GM23338 (cell line): ENCODE measurements at regions not wholly inside any gene's neighbourhood (a gene's known extent, or its start where the extent isn't known, plus 50 kb on each side); places are given as distances from the start of the nearest gene placed in this dataset.

ENCODE experiments used
- ATAC-seq: fragments of 200-7000 bp; cut with Tn5 transposase; 3 replicates; pipeline ENCODE4 v1.9.1; 2020
- DNase-seq: peaks from one replicate; pipeline ENCODE4 v3.0.0-alpha.2; 2015; ENCODE audit warnings: low spot score
- H2AFZ ChIP-seq: fragments of 200-600 bp; sonication (generic); 2 replicates; pipeline ENCODE4 v1.8.0; 2016; ENCODE audit warnings: antibody characterized with exemption, mild to moderate bottlenecking, moderate library complexity
- H3F3A ChIP-seq: fragments of 200-600 bp; sonication (generic); replicated peaks from 2 replicates; pipeline ENCODE4 v1.8.0; 2017; ENCODE audit warnings: antibody characterized with exemption, mixed run types, low read depth
- H3K27ac ChIP-seq: fragments of 200-600 bp; sonication (generic); 2 replicates; pipeline ENCODE4 v1.6.1; 2016; ENCODE audit warnings: low read depth
- H3K27me3 ChIP-seq: fragments of 200-600 bp; sonication (generic); 2 replicates; pipeline ENCODE4 v1.8.0; 2016; ENCODE audit warnings: mild to moderate bottlenecking, mixed run types, moderate library complexity; ENCODE audit not compliant: insufficient read depth
- H3K36me3 ChIP-seq: fragments of 200-600 bp; sonication (generic); 2 replicates; pipeline ENCODE4 v1.8.0; 2016; ENCODE audit warnings: mild to moderate bottlenecking; ENCODE audit not compliant: insufficient read depth
- H3K4me1 ChIP-seq: fragments of 200-600 bp; sonication (generic); 2 replicates; pipeline ENCODE4 v1.8.0; 2016; ENCODE audit warnings: mild to moderate bottlenecking, moderate library complexity; ENCODE audit not compliant: insufficient read depth
- H3K4me2 ChIP-seq: fragments of 200-600 bp; sonication (generic); 2 replicates; pipeline ENCODE4 v1.7.1; 2017; ENCODE audit warnings: mixed run types
- H3K4me3 ChIP-seq: fragments of 200-600 bp; sonication (generic); 2 replicates; pipeline ENCODE4 v1.6.1; 2016; ENCODE audit warnings: mixed run types
- H3K79me2 ChIP-seq: fragments of 200-600 bp; sonication (generic); replicated peaks from 2 replicates; pipeline ENCODE4 v1.8.0; 2017; ENCODE audit warnings: mild to moderate bottlenecking; ENCODE audit not compliant: insufficient read depth
- H3K9me2 ChIP-seq: fragments of 200-600 bp; sonication (generic); 2 replicates; pipeline ENCODE4 v1.8.0; 2017; ENCODE audit not compliant: insufficient read depth
- H4K20me1 ChIP-seq: fragments of 200-600 bp; sonication (generic); replicated peaks from 2 replicates; pipeline ENCODE4 v1.8.0; 2017; ENCODE audit warnings: mild to moderate bottlenecking; ENCODE audit not compliant: insufficient read depth
- H3K27ac Mint-ChIP-seq: 2 replicates; pipeline ENCODE4 v1.8.0; 2020; ENCODE audit warnings: inconsistent platforms, mild to moderate bottlenecking, moderate library complexity, mixed read lengths
- H3K27me3 Mint-ChIP-seq: 3 replicates; pipeline ENCODE4 v1.8.0; 2022; ENCODE audit warnings: low read depth, mild to moderate bottlenecking, moderate library complexity, mixed read lengths, inconsistent platforms; ENCODE audit not compliant: insufficient read depth, poor library complexity
- H3K36me3 Mint-ChIP-seq: 3 replicates; pipeline ENCODE4 v1.8.0; 2021; ENCODE audit warnings: low read depth, mild to moderate bottlenecking, inconsistent platforms, moderate library complexity, mixed read lengths
- H3K4me1 Mint-ChIP-seq: 3 replicates; pipeline ENCODE4 v1.8.0; 2020; ENCODE audit warnings: mild to moderate bottlenecking, inconsistent platforms, mixed read lengths
- H3K4me3 Mint-ChIP-seq: 3 replicates; pipeline ENCODE4 v1.8.0; 2021; ENCODE audit warnings: moderate library complexity, mild to moderate bottlenecking, inconsistent platforms, mixed read lengths
- H3K9me3 Mint-ChIP-seq: 3 replicates; pipeline ENCODE4 v1.8.0; 2020; ENCODE audit warnings: moderate library complexity, mild to moderate bottlenecking, inconsistent platforms, mixed read lengths
- CTCF ChIP-seq, 2 experiments: fragments of 200-600 bp in 1 of 2; sonication (generic) in 1 of 2; conservative IDR thresholded peaks; 2 replicates each; pipeline versions ENCODE4 v1.5.1 to v1.6.1; 2016 to 2017; ENCODE audit warnings: antibody characterized with exemption in 2 of 2, low read depth in 2 of 2, mild to moderate bottlenecking in 2 of 2, moderate library complexity in 1 of 2
- ETS1 ChIP-seq: IDR thresholded peaks from 2 replicates; pipeline ENCODE4 v1.6.1; 2016; ENCODE audit warnings: antibody characterized with exemption
- EZH2 ChIP-seq: fragments of 200-600 bp; sonication (generic); IDR thresholded peaks from one replicate; pipeline ENCODE4 v1.8.0; 2017; ENCODE audit warnings: antibody characterized with exemption, mild to moderate bottlenecking, low read depth; ENCODE audit not compliant: unreplicated experiment
- EZH2phosphoT487 ChIP-seq: fragments of 200-600 bp; sonication (generic); IDR thresholded peaks from one replicate; pipeline ENCODE4 v1.8.1; 2018; ENCODE audit warnings: antibody characterized with exemption; ENCODE audit not compliant: unreplicated experiment
- JUNB ChIP-seq: IDR thresholded peaks from one replicate; pipeline ENCODE4 v1.6.1; 2016; ENCODE audit warnings: antibody characterized with exemption; ENCODE audit not compliant: unreplicated experiment
- NANOG ChIP-seq: IDR thresholded peaks from 2 replicates; pipeline ENCODE4 v1.6.1; 2016; ENCODE audit warnings: antibody characterized with exemption, borderline replicate concordance
- REST ChIP-seq: IDR thresholded peaks from one replicate; pipeline ENCODE4 v1.6.1; 2018; ENCODE audit warnings: antibody characterized with exemption; ENCODE audit not compliant: unreplicated experiment
- STAT1 ChIP-seq: IDR thresholded peaks from one replicate; pipeline ENCODE4 v1.6.1; 2016; ENCODE audit warnings: antibody characterized with exemption; ENCODE audit not compliant: unreplicated experiment
- ZNF114 ChIP-seq: fragments of 250-450 bp; sonication (Bioruptor Pico); IDR thresholded peaks from 2 replicates; pipeline ENCODE4 v1.5.0; 2020; ENCODE audit warnings: mild to moderate bottlenecking, moderate library complexity
- ZNF331 ChIP-seq: fragments of 250-450 bp; sonication (Bioruptor Pico); IDR thresholded peaks from 2 replicates; pipeline ENCODE4 v1.5.0; 2020; ENCODE audit warnings: low read depth, mild to moderate bottlenecking, moderate library complexity
- ZNF462 ChIP-seq: fragments of 250-450 bp; sonication (Bioruptor Pico); IDR thresholded peaks from 2 replicates; pipeline ENCODE4 v1.5.0; 2020; ENCODE audit warnings: mild to moderate bottlenecking, moderate library complexity

GRCh38 chr12:90301095-90301494 is 592.5 kb upstream of the ATP2B1 start:
- Histone ChIP-seq H2AFZ (0 out of 2 replicates have a peak overlapping the region, but pooled peaks have one; percentile 31), H3K79me2 (no peaks in the 10 kb centered on the region), H3K4me2 (no peak overlapping the region), H3K36me3 (no peaks in the 10 kb centered on the region), H3K27me3 (no peaks in the 10 kb centered on the region), H3K4me1 (0 out of 2 replicates have a peak, but pooled peaks cover 4% of the 10 kb centered on the region), H4K20me1 (no peaks in the 10 kb centered on the region), H3K27ac (no peak overlapping the region), H3K9me2 (no peaks in the 10 kb centered on the region), H3F3A (no peaks in the 10 kb centered on the region), H3K4me3 (no peak overlapping the region)
- TF ChIP-seq NANOG, result no peak
- TF ChIP-seq STAT1, result no peak
- TF ChIP-seq ZNF331 (CRISPR knock-in tag), result no peak
- TF ChIP-seq ETS1, result no peak
- TF ChIP-seq CTCF (conservative IDR thresholded peaks at IDR 0.05; ENCODE audit: low read depth in 2 of 2), result no peak
- no peak for TF ChIP-seq REST
- no peak for TF ChIP-seq ZNF114 (CRISPR knock-in tag)
- no peak for TF ChIP-seq ZNF462 (CRISPR knock-in tag)
- TF ChIP-seq EZH2phosphoT487, result no peak
- TF ChIP-seq JUNB, result no peak
- TF ChIP-seq EZH2, result no peak
- H3K27ac Mint-ChIP-seq, result peak overlapping the region; percentile 92
- DNase-seq (no peak), ATAC-seq (no peak)
- peaks cover 1% of the 10 kb centered on the region for H3K27me3 Mint-ChIP-seq
- no peaks in the 10 kb centered on the region for H3K9me3 Mint-ChIP-seq
- H3K4me3 Mint-ChIP-seq, result no peak overlapping the region
- H3K36me3 Mint-ChIP-seq, result no peaks in the 10 kb centered on the region
- H3K4me1 Mint-ChIP-seq, result peaks cover 12% of the 10 kb centered on the region; the same call in 2 of the 3 replicates
